ENCODE measurements at regions not wholly inside any gene's neighbourhood (a gene's known extent, or its start where the extent isn't known, plus 50 kb on each side); places are given as distances from the start of the nearest gene placed in this dataset.

- TF ChIP-seq CTCF (IDR thresholded peaks at IDR 0.05; ENCODE audit: low read depth, low read length) (no peak), POLR2A (IDR thresholded peaks at IDR 0.05; ENCODE audit: extremely low read depth, insufficient read length) (no peak), MAX (IDR thresholded peaks at IDR 0.05; ENCODE audit: low read depth, low read length) (no peak)
These were observed 147.7 kb upstream of the MAP3K1 start for GRCh38 chr5:56667692-56668091.
